ENCODE measurements at regions not wholly inside any gene's neighbourhood (a gene's known extent, or its start where the extent isn't known, plus 50 kb on each side); places are given as distances from the start of the nearest gene placed in this dataset.

DNA sequence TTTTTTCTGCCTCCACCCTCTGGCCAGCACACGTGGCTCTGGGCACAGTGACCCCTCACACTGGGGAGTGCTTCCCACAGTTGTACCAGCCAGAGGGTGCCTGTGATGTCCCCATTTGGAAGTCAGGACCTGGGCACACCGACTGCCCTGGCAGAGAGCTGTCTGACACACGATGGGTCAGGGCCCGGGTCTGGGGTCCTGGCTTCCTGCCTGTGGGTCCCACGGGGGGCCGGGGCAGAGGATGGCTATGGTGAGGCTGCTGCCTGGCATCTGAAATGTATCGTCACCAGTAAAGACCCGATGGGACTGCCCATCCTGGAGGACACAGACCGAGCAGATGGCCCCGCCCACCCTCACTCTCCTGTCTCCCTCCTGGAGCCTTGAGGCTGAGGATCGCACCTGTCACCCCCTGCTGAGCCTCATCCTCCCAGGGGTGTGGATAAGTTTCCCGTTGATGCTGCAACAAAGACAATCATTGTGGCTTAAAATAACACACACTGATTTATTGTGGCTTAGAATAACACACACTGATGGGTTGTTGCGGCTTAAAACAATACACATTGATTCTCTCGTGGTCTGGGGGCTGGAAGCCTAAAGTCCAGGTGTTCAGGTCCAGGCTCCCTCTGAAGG is 88.8 kb upstream of the TTC34 start:
- peak; percentile 36 for DNase-seq

DNA sequence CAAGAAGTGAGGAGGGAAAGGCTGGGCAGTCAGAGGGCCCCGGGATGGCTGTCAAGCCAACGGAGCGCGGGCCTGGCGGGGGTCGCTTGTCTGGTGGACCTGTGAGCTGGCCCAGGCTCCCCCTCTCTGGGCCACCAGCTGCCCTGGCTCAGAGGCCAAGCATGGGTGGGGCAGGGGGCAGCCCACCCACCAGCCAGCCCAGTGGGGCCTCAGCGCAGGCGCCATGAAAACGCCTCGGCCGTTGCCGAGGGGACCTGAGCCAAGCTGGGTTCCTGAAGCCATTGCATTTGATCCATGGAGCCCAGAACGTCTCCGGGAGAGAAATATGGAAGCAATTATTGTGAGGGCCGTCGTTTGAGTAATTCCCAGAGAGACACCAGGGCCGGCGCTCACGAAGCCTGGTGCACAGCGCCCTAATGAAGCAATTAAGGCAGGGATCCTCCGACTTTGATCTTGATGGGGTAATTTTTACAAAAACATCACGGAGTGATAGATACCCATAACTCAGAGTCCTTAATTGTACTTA is 90.5 kb upstream of the TTC34 start:
- no peak for DNase-seq

DNA sequence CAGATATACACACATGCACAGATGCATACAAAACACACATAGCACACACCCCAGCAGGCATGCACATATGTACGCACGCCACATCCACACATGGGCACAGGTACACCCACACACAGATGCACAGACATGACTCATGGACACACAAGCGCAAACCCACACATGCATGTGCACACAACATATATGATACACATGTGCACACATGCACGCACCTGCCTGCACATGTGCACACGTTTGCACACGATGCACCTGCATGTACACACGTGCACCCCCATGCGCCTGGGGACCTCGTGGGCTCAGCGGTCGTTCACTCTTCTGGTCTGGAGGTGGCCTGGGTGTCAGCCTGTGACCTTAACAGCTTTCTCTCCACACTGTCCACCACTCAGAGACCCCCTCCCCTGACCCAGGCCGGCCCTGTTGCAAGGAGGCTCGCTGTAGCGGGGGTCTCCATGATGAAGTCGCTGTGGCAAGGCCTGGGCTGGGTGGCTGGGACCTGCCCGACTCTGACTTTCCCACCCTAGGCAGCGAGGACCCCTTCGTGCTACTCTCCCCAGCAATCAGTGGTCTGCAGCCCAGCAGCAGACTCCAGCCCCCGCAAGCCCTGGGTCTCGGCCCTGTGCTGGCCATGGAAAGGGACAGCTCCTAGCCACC is 92.1 kb upstream of the TTC34 start:
- DNase-seq: no peak

DNA sequence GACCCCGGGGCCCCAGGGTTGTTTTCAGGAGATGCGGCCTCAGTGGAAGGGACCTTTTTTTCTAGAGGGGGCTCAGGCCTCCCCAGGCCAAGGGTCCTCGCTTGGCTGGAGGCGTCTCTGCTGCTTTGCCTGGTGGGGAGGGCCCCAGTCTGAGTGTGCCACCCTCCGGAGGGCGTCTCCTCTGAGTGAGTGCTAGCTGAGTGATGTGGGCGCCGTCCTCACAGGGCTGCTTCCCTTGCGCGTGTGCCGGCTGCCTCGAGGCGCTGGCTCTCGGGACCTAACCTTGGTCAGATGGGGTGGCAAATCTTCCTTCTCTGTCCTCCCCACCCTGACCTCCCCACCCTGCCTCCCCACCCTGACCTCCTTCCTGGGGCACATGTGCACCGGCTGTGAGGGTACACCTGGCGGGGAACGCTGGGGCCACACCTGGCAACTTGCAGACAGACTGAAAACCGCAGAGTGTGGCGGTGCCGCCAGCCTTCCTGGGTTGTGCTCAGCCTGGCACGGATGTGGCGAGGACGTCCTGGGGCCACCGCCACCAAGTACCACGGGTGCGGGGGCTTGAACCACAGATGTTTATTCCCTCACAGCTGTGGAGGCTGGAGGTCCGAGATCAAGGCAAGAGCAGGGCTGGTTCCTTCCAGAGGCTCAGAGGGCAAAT is 93.0 kb upstream of the TTC34 start:
- DNase-seq: no peak

DNA sequence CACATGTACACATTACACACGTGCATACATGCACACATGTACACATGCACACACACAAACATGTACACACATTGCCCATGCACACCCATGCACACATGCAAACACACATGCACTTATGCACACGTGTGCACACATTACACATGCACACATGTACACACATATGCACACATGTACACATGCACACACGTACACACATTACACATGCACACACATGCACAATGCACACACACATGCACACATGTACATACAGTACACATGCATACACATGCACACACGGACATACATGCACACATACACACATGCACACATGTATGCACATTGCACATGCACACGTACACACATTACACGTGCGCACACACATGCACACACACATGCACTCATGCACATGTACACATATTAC is 95.3 kb upstream of the TTC34 start:
- DNase-seq: no peak

DNA sequence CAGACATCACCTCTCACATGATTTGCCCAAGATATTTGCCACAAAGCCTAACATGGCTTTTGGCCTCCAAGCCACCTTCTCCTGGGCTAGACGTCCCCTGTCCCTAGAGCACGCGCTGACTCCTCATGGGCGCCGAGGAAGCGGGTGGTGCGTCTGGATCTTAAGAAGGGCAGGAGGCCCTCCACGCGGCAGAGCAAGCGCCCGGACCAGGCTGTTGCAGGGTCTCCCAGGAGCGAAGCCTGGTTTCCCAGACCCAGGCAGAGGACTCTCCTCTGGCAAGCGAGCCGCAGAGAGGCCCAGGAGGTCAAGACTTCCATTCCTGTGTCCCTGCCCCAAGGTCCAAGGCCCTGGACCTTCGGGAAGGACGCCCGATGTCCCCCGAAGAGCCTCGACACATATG is 101.7 kb upstream of the TTC34 start:
- no peak for DNase-seq

DNA sequence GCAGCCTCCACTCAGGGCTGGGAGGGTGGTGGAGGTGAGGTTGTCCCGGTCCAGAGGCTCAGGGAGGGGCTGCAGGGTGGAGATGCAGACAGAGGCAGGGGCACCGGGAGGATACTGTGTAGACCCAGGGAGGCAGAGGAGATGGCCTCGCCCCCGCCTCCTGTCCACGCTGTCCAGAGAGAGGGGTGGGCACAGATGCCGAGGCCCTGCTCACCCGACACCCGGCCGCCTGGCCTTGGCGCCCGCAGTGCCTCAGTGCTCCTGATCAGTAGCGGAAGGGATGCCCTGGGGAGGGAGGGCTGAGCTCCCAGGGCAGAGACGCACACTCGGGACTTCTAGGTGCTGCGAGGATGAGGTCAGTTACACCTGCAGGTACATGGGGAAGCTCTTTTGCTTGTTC is 102.7 kb upstream of the TTC34 start:
- no peak for DNase-seq

DNA sequence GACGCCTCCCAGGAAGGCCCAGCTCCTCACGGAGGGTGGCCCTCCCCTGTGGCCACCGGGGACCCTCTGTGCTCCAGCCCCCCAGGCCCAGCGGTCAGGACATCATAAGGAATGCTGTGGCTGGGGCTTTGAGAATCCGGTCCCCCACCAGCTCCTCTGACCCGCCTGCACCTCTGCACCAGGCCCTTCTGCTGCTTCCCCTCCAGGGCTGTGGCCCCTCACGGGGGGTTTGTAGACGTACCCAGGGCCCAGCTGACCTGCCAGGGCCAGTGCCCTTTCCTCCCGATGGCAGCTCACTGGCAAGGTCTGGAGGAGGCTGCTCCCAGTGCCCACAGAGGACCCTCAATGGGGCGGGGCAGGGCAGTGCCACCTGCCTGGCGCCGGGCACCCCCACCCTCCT is 103.9 kb upstream of the TTC34 start:
- DNase-seq: no peak

DNA sequence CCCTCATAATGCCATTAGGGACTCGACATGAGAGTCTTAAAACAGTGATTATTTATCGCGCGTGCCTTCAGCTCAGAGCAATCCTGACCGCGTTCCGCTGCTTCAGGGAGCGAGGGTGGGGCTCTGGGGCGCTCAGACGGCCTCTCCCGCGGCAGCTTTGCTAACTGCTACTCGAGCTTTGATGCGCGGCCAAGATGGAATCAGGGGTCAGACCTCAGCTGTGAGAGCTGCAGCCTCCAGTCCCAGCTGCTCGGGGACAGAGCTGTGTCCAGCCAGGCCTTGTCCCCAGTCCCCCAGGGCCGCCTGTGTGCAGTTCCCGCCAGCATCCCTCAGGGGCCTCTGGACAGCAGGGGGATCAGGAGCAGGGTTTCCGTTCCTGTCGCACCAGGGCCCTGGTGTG is 104.6 kb upstream of the TTC34 start:
- DNase-seq: no peak

DNA sequence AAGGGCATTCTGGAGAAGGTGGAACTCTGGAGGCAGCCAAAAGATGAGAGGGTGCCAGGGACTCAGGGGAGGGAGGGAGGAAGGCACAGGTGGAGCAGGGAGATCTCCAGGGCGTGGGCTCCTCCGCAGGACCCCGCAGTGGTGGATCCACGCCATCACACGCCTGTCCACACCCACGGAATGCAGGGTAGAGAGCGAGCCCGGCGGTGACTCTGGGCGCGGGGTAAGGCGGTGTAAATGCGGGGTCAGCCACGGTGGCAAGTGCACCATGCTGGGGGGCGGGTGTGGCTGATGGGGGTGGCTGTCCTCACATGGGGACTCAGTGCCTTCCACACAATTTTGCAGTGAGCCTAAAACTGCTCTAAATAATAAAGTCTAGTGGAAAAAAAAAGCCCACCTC is 105.1 kb upstream of the TTC34 start:
- no peak for DNase-seq

DNA sequence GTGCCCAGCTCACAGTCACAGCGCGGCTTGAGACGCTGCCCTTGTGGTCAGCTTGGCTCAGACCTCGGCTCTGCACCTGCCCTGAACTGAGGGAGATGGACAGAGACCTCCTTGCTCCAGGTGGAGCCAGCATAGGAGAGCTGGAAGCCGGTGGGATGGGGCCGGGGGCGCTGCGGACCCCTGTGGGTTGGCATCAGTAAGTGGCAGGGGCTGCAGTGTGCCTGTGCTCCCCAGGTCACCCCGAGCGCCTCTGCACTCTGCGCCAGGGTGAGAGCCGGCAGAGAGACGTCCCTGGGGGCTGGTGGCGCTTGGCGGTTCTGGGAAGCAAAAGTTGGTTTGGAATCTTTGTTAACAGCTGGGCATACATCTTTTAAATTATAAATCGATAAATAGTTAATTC is 105.6 kb upstream of the TTC34 start:
- DNase-seq: no peak

DNA sequence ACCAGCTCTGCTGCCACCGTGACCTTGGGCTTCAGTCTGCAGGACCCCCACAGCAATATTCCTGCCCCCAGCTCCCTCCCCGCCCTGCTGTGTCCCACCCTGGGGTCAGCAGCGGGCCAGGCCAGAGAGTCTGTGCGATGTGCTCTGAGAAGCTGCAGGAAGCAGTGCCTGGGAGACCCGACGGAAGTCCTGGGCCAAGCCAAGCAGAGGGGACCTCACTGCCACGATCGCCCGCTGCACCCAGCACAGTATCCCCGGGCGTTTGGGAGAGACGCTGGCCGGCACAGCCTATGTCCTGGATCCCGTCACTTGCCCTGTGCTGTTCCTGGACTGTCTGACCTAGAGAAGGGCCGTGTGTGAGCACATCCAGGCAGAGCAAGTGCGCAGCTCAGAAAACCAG is 106.6 kb upstream of the TTC34 start:
- DNase-seq: no peak

DNA sequence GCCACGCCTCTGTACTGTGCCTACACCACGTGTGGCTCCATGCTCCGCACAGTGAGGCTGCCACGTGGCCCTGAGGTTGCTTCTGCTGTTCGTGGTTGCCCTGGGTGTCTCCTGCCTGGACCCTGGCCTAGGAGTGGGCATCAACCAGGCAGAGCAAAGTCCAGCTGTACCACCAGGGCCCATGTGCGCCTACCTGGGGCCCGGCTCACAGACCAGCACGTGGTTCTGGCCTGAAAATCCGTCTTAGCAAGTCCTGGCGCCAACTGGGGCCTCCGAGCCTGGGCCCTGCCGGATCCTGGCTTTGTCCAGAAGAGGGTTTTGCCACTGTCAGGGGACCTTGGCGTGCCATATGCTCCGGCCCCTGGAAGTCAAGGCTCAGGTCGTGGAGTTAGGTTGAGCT is 107.1 kb upstream of the TTC34 start:
- no peak for DNase-seq

DNA sequence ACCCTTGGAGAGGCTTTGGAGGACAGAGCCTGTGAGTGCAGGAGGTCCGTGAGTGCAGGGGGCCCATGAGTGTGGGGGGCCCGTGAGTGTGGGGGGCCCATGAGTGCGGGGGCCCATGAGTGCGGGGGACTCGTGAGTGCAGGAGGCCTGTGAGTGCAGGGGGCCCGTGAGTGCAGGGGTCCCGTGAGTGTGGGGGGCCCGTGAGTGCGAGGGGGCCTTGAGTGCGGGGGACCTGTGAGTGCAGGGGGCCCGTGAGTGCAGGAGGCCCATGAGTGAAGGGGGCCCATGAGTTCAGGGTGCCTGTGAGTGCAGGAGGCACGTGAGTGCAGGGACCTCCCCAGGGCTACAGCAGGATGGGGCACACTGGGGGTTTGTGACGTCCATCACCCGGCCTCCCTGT is 108.3 kb upstream of the TTC34 start:
- DNase-seq: no peak

DNA sequence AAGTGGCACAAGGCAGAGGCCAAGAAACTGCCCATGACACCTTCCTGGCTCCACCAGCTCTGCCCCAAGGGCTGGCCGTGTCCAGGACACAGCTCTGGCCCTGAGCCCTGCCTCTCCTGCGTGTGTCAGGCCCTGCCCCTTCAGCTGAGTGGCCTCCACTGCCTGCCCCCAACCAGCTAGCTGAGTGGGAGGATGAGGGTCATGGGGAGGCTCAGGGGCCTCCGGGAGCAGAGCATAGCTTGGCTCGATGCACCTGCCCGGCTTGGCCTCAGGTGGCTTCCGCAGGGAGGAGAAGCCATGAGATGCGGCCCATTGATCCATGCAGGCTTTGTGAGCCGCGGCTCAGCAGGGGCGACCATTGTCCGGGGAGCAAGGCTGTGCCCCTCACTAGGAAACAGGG is 108.7 kb upstream of the TTC34 start:
- no peak for DNase-seq

DNA sequence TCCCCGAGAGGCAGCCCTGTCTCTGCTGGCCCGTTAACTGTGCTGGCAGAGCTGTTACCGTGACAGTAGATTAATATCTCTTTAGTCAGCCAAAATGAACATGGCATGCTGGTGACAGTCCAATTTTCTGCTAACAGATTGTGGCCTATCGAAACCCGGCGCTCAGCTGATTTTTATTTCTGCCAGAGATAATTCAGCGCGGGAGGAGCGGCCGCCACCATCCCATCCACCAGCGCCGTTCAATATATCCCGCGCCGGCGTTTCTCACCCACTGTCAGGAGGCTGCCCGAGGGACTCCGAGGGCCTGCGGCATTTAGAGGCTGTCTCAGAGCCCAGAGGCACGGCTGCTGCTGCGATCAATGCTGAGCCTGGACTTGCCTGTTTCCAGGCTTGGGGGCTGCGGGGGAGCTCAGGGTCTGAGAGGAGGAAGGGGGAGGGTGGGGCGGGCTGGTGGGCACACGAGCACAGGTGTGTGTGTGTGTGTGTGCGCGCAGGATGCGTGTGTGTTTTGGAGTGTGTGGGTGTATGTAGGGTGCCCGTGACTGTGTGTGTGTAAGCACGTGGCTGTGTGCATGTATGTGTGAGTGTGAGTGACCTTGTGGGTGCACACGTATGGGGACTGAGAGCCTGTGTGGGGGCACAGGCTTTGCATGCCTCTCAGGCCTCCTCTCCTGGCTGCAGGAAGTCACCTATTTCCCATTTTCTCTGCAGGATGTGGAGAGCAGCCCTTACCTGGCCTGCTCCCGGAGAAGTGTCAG is 109.7 kb upstream of the ACTRT2 start:
- DNase-seq: no peak

DNA sequence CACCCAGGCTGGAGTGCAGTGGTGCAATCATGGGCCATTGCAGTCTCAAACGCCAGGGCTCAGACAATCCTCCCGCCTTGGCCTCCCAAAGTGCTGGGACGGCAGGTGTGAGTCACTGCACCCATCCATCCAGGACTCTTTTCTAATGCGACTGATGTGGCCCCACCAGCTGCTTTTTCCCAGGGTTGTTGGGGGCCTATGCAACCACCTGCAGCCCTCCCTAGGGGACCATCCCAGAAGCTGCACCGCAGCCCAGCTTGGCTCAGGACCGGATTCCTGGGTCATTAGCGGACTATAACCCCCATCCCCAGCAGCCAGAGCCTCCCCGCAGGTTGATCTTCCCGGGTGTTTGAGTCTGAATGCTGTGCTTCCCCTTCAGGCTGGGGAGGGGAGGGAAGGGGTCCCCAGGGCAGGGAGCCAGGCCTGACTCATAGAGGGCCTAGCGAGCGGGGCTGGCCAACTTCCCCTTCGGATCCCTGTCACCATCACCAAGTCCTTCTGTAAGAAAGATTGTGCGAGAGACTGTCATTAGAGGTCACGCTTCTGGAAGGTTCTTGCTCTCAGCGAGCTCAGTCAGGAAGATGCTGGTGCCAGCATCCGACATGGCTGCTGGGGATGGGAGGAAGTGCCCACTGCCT is 108.7 kb upstream of the ACTRT2 start:
- DNase-seq: no peak

DNA sequence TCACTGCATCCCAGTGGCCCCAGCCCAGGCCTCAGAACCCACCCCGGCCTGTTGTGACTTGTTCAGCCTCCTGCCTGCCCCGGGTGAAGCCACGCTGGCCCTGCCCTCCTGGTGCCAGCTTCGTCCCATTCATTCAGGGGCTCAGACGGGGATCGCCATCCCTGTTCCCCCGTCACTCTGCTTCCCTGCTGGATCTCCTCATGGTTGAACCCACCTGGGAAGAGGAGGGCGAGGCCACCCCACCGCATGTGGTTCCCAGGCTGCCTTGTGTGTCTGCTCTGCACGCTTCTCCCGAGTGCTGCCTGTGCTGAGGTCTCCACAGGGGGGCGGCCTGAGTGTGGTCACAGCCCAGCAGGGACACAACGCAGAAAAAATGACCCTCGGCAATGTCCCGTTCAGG is 108.2 kb upstream of the ACTRT2 start:
- no peak for DNase-seq

DNA sequence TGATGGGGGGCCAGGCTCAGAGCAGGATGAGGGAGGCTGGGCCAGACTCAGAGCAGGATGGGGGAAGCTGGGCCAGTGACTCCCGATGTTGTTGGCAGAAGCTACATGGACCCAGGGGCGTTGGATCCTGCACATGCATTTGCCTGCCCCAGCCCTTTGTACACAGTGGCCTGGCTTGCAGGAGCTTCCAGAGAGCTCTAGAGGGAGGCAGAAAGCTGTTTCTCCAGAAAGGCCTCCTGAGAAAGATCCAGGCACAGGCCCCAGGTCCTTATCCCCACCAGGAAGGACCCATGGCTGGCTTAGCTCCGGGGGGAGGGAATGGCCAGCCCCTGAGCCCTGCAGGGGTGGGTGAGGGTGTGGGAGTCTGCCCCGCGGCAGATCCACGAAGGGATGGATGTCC is 106.6 kb upstream of the ACTRT2 start:
- no peak for DNase-seq

DNA sequence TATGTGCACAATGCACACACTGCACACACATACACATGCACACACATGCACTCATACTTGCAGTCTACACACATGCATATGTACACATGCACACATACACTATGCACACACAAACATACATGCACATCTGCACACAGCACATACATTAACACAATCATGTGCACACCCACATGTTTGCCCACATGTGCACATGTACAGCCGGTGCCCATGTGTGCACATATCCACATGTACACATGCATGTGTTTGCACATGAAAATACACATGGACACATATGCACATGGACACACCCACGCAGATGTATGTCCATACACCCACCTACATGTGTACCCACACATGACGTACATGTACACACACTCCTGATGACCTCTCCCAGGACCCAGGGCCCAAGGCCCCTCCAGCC is 105.1 kb upstream of the ACTRT2 start:
- no peak for DNase-seq

DNA sequence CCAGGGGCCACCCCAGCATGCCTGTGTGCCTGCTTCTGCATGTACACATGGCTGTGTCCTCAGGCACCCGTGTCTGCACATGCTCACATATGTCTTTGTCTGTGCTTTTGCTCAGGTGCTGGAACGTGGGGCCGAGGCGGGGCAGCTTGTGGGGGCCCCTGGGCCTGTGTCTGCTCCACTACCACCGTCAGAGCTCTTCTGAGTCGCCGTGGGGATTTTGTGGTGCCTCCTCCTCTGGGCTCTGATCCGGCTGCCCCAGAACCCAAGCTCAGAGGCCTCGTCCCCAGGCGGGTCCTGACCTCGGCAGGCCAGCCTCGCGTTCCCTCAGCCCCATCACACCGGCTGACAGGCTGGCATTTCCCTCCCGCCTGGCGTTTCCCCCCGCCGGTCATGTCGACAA is 104.6 kb upstream of the ACTRT2 start:
- DNase-seq: no peak

DNA sequence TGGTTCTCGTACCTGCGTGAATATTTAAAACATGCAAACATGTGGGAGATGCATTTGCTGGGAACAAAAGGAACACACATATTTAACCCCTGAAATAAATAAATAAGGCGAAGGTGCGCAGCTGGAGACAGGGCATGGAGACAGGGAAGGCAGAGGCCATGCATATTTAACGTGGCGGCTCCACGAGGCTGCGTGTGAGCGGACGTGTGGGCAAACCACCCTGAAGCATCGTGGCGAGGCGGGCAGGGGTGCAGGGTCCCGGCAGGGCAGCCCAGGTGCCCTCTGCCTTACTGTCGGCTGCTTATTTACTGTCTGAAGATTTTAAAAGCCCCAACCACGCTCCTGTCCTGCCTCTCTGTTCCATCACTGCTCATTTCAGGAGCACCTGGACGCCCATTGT is 104.0 kb upstream of the ACTRT2 start:
- no peak for DNase-seq

DNA sequence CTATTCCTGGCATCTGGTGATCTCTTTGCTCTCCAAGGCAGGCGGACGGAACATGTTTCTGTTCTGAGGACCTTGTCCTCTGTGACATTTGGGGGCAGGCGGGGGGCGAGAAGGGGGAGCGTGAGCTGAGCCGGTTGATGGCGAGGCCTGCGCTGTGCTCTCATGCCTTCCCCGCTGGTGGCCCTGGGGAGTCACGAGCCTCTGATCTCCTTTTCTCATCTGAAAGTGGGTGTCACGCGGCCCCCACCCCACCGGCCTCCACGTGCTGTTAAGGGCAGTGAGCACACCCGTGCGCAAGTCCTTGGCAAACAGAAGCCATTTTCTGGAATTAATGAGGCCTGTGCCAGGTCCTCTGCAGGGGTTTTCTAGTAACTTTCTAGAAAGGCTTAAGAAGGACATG is 102.8 kb upstream of the ACTRT2 start:
- DNase-seq: no peak
